ENCODE measurements at regions not wholly inside any gene's neighbourhood (a gene's known extent, or its start where the extent isn't known, plus 50 kb on each side); places are given as distances from the start of the nearest gene placed in this dataset.

DNA sequence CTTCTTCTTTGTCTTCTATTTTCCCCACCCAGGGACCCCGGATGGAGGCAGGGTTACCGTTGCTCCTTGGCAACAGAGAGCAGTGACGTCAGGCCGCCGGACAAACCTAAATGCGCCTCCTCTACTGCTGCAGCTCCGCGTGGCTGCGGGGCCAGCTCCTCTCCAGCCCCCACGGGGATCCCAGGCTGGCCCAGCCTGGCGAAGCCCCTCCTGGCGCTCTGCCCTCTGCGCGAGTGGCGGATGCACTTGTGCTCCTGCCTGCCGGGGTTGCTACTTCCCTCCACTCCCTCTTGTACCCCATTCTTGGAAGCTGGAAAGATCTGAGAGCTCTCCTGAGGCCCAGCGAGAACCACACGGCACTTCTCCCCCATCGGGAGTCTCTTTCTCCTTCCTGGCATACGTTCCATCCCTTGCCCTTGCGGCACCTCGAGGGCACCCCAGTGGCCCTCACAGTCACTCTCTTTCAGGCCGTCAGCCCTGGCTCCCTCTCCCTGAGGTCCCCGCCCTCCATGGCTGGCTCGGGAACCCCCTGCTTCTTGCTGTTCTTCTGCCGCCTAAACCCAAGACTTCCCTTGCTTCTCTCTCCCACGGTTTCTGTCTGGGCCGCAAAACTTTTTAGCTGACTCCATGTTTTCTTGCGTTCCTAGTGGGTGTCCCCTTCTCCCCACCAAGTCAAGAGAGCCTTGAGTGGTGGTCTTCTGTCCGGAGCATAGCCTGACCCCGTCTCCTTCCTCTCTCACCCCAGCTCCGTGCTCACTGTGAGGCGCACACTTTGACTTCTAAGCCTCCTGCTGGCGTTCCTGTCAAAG is 121.7 kb downstream of the PAPOLA start:
- Histone ChIP-seq H2BK15ac (ENCODE audit: low read depth, low read length) (no peak overlapping the region), H3K18ac (ENCODE audit: insufficient read length, low read depth, low read length) (no peak overlapping the region), H2AFZ (ENCODE audit: low read length) (no peak overlapping the region), H4K91ac (ENCODE audit: insufficient read length, low read depth, low read length) (no peak overlapping the region), H4K20me1 (ENCODE audit: control insufficient read depth, insufficient read depth, insufficient read length) (no peaks in the 10 kb centered on the region), H3K23ac (ENCODE audit: insufficient read length, low read depth, low read length) (no peak overlapping the region), H3K27ac (ENCODE audit: insufficient read length, low read depth, low read length) (no peak overlapping the region), H4K5ac (ENCODE audit: insufficient read length, low read depth, low read length) (no peak overlapping the region), H3K56ac (ENCODE audit: insufficient read length, low read depth, low read length) (no peak overlapping the region), H2BK120ac (ENCODE audit: low read depth, low read length, poor library complexity, severe bottlenecking) (no peak overlapping the region), H3K9me3 (ENCODE audit: control insufficient read depth, low read depth, low read length) (no peaks in the 10 kb centered on the region), H3K4me1 (ENCODE audit: insufficient read depth, low read length) (no peaks in the 10 kb centered on the region), H3K79me2 (ENCODE audit: insufficient read depth, low read length) (no peaks in the 10 kb centered on the region), H3K4me2 (ENCODE audit: insufficient read depth, insufficient read length, low read length) (no peak overlapping the region), H4K8ac (replicated peaks; ENCODE audit: insufficient read length, low read depth, low read length) (no peak overlapping the region), H2BK5ac (ENCODE audit: insufficient read length, low read length) (no peak overlapping the region), H3K79me1 (ENCODE audit: insufficient read depth, low read depth, low read length, poor library complexity, severe bottlenecking) (no peaks in the 10 kb centered on the region), H3T11ph (ENCODE audit: low read length) (no peak overlapping the region), H3K9ac (ENCODE audit: extremely low read depth, insufficient read length, low read length) (no peak overlapping the region), H3K14ac (ENCODE audit: insufficient read depth, low read length) (no peak overlapping the region; the same call in 1 of the 2 replicates), H2AK5ac (ENCODE audit: insufficient read length, low read length) (no peak overlapping the region), H3K4ac (ENCODE audit: low read depth, low read length) (no peak overlapping the region), H3K23me2 (ENCODE audit: insufficient read length, low read depth, low read length, poor library complexity, severe bottlenecking) (no peaks in the 10 kb centered on the region), H2BK12ac (ENCODE audit: insufficient read length, low read depth, low read length) (no peak overlapping the region), H3K27me3 (ENCODE audit: insufficient read depth, low read length) (no peaks in the 10 kb centered on the region), H2BK20ac (ENCODE audit: low read depth, low read length, poor library complexity, severe bottlenecking) (no peak overlapping the region)
- peak; percentile 20 for DNase-seq
- no CpG with 5 or more reads among the region's 34 CpGs for WGBS (ENCODE audit: extremely low coverage, insufficient read length, low lambda C conversion rate)
- Mint-ChIP-seq H3K27me3 (ENCODE audit: low read depth) (peaks cover 12% of the 10 kb centered on the region), H3K36me3 (ENCODE audit: insufficient read depth in 1 of 3, low read depth in 3 of 3) (no peaks in the 10 kb centered on the region), H3K4me3 (no peak overlapping the region), H3K4me1 (peaks cover 2 to 16% of the 10 kb centered on the region in 2 experiments; a peak in 3 of 4 replicates), H3K27ac (peak overlapping the region in 1 of 3 experiments; percentile 7; a peak in 1 of 7 replicates), H3K9me3 (no peaks in the 10 kb centered on the region)
- TF ChIP-seq CTCF (conservative IDR thresholded peaks at IDR 0.05) = no peak

Data from H9 (cell line).